ENCODE measurements at regions not wholly inside any gene's neighbourhood (a gene's known extent, or its start where the extent isn't known, plus 50 kb on each side); places are given as distances from the start of the nearest gene placed in this dataset.

DNA sequence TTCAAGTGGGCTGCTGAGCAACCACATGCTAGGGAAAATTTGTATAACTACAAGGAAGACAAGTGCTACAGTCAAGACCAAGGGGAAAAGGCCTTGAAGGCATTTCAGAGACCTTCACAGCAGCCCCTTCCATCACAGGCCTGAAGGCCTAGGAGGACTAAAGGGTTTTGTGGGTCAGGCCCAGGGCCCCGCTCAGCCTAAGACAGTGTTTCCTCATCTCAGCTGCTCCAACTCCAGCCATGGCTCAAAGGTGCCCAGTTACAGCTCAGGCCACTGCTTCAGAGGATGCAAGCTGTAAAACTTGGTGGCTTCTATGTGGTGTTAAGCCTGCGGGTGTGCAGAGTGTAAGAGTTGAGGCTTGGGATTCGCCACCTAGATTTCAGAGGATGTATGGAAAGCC lies 260.5 kb downstream of the NXPE2 start:
- TF ChIP-seq, protein P1, sequence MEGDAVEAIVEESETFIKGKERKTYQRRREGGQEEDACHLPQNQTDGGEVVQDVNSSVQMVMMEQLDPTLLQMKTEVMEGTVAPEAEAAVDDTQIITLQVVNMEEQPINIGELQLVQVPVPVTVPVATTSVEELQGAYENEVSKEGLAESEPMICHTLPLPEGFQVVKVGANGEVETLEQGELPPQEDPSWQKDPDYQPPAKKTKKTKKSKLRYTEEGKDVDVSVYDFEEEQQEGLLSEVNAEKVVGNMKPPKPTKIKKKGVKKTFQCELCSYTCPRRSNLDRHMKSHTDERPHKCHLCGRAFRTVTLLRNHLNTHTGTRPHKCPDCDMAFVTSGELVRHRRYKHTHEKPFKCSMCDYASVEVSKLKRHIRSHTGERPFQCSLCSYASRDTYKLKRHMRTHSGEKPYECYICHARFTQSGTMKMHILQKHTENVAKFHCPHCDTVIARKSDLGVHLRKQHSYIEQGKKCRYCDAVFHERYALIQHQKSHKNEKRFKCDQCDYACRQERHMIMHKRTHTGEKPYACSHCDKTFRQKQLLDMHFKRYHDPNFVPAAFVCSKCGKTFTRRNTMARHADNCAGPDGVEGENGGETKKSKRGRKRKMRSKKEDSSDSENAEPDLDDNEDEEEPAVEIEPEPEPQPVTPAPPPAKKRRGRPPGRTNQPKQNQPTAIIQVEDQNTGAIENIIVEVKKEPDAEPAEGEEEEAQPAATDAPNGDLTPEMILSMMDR (IDR thresholded peaks at IDR 0.05): no peak
- no peak for TF ChIP-seq EZH2 (IDR thresholded peaks at IDR 0.05)
- TF ChIP-seq EZH2phosphoT487 (IDR thresholded peaks at IDR 0.05): no peak

Measured in neural progenitor cell (in vitro differentiated cells).